HG03565 (cell line): ENCODE measurements at regions not wholly inside any gene's neighbourhood (a gene's known extent, or its start where the extent isn't known, plus 50 kb on each side); places are given as distances from the start of the nearest gene placed in this dataset.

ENCODE experiments used
- ATAC-seq: cut with Tn5 transposase; IDR thresholded peaks from one replicate; pipeline ENCODE4 v1.9.1; 2021; ENCODE audit warnings: mild to moderate bottlenecking, moderate library complexity; ENCODE audit not compliant: unreplicated experiment

DNA sequence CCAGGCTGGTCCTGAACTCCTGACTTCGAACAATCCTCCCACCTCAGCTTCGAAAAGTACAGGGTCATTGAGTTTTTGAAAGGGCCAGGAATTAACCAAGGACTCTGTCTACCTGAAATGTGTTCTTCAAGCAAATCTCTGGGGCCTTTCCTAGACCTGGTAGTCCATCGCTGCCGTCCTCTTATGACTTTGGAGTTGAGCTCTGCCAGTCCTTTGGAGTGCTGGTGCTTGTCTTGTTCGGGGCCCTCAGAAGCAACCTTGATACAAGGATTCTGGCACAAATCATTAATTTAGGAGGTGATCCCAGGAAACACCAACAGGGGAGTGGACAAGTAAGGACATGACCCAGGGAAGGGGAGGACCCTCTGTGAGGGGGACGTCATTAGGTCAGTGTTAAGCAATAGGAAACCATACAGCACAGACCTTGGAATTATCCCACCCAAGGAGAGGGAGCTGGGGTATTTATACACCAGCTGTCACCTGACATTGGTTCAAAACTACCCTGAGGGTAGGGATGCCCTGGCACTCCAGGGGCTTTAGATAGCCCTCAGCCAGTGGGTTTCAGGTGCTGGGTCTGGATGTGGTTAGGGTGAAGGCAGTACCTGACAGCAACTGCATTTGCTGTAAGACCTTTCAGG is 187.2 kb downstream of the FOXL1 start:
- ATAC-seq = no peak

GRCh38 chr16:86766700-86767099 is 188.4 kb downstream of the FOXL1 start:
- ATAC-seq = no peak

- no peak for ATAC-seq
Observed at GRCh38 chr16:86768228-86768791, 190.0 kb downstream of the FOXL1 start.

GRCh38 chr16:86768999-86769398 is 190.7 kb downstream of the FOXL1 start:
- no peak for ATAC-seq

DNA sequence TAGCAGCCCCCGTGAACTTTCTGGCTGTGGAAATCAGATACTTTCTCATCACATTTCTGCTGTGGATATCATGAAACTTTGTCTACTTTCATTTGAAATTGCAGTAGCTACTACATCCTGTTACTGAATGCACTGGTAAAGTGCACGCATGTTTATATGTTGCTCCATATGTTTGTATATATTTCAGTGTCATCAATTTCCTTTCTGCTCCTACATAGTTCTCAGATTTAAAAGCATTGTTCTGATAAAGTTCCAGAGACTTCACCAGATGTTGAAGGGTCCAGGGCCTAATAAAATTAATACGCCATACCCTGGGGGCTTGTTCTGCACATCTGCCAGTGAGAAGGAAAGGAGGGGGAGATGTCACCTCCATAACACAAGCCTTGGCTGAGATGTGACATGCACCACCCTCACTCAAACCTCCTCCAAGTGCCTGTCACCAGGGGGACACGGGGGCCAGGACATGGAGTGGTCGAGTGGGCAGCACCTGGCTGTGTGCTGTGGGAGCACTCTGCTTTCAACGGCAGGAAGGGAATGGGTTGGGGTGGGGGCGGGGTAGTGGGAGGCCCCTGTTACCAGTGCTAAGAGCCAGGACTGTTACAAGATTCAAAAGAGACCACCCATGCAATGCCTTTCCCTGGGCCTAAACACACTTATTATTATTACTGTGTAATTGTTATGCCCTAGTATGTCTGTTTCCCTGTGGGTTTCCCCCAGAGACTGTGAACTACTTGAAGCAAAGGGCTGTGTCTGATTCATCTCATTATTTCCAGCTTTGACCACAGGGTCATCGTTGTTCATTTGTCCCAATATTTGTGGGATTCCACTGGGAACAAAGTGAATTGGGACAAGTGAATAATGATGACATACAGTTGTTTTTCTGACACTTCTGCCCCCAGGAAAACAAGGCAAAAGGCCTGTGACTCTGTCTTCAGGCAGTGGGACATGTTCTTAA is 193.4 kb downstream of the FOXL1 start:
- no peak for ATAC-seq

DNA sequence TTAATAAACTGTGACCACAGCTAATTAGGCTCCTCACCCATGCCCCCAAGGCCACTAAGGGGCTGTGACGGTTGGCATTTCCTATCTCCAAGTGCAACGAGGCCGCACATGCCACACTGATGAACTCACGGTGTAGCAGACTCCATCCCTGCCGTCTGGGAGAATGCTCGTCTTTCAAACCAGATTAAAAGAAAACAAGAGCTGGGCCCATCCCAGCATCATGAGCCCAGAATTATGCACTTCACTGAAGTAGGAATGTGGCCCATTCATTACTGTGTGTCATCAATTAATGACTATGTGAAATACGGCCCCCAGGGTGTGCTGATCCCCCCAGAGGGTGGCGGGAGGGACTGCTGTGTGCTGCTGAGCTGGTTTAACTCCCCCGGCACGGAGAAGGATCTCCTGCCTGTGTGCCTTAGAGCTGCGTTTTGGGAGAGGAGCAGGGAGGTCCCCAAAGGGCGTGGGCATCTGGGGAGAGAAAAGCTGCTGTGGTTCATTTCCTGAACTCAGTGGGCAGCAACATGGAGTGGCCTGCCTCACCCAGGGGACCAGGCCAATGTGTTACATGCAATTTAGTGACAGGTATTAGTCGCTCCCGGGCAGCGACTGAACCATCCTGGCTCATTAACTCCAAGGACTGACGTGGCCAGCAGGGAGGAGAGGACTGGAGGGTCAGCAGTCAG is 194.5 kb downstream of the FOXL1 start:
- ATAC-seq = no peak

- no peak for ATAC-seq
Observed at GRCh38 chr16:86773354-86773715, 195.0 kb downstream of the FOXL1 start.

GRCh38 chr16:86774931-86775330 is 196.6 kb downstream of the FOXL1 start:
- ATAC-seq = no peak

DNA sequence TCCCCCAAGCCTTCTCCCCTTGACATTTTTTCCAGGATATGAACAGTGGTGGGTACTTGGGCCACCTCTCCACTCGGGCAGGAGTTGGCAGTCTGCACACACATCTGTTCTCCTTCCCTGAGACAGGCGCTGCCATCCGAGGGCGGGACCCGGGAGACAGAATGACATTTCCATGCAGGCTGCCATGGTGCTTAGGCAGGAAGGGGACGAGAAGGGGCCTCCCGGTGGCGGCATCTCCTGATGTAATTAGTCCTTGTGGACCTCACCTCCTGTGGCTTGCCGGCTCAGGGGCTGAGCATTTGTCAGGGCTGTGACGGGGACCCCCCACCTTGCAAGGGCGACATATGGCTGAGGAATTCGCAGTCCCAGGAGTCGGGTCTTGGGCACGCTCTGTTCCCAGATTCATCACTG is 197.2 kb downstream of the FOXL1 start:
- no peak for ATAC-seq

DNA sequence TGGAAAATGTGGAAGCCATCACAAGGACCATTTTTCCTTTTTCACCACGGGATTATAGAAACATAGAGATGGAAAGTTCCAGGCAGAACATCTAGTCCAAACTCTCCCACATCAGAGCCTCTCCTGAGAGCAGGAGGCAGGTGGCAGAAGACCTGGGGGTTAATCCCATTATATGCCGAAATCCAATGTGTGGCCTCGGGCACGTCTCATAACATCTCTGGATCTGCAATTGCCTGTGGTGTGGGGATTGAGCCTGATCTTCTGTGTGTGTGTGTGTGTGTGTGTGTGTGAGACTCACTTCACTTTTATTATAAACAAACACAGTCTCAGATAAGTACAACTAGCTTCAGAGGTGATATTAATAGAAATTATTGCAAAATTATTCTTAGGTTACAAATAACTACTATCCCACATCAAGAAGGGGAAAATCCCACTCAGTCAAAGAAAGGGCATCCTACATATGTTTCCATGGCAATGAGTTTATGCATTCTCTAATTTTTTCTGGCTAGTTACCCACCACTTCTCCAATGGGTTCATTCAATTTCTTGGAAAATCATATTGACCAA is 199.1 kb downstream of the FOXL1 start:
- ATAC-seq = no peak

DNA sequence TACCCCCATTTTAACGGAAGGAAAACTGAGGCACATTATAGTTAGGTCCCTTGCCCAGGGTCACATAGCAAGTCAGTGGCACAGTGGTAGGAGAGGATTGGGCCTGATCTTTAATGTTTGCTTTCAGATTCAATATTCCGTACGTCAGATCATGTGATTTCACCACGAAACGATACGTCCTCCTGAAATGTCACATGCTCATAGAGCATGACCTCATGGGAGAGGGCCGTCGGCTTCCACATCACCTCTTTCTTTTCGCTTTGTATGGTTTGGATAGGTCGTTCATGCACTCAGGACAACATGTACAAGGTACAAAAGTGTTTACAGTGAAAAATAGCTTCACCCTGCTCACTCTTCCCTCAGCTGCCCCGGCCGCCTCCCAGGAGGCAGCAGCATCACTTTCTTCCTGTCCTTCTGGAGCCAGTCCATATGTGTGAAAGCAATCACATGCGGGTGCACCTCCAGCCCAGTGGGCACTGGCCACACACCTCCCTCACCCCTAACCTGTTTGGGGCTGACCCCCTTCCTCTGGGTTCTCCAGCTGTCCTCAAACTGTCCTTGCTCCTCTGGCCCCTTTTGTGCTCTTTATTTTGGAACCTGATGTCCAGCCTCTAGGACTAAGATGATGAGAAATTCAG is 199.9 kb downstream of the FOXL1 start:
- ATAC-seq = no peak

GRCh38 chr16:86778978-86779377 is 200.6 kb downstream of the FOXL1 start:
- no peak for ATAC-seq

DNA sequence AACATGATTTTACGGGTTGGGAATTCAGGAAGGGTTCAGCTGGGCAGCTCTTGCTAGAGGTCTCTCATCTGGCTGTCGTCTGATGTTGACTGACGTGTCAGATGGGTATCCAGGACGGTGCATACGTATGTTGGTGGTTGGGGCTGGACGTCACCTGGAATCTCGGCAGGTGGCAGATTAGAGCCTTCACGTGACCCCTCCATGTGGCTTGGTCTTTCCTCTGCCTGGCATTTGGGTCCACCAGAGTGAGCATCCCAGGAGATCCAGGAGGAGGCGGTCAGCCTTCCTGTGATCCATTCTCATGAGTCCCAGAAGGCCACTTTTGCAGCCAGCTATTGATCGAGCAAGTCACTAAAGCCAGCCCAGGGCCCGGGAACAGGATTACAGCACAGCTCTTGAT is 202.7 kb downstream of the FOXL1 start:
- no peak for ATAC-seq

GRCh38 chr16:86783636-86784626 is 205.6 kb downstream of the FOXL1 start:
- ATAC-seq = no peak

DNA sequence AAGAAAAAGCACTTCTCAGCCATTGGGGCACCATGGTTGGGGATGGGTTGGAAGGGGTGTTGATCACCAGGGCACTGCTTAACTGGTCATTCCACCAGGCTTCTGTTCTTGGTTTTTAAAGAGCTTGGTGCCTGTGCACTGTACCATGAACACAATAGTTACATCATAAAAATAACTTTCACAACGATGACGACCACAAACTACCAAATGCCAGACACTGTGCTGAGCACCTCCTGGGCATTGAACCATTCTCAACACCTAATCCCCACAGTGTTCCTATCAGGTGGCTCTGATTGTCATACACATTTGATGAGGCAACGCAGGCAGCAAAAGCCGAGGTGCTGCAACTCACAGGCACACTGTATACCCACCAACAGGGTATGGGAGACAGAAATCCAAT is 208.0 kb downstream of the FOXL1 start:
- no peak for ATAC-seq

GRCh38 chr16:86786994-86787393 is 208.6 kb downstream of the FOXL1 start:
- ATAC-seq = no peak

DNA sequence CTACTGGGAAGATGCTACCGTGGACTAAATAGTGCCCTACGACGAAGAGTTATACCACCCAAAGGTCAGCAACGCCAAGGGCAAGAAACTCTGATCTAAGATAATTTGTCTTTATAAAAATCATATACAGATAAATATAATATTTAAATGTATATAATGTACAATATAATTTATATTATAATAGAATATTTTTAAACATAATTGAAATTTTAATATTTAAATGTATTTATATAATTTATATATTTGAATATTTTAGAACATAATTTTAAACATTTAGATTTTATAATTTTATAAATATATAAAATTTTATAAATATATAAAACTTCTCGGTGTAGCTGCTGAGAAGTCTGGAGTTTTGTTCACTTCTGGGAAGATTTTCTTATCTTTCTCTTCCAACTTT is 209.2 kb downstream of the FOXL1 start:
- no peak for ATAC-seq

DNA sequence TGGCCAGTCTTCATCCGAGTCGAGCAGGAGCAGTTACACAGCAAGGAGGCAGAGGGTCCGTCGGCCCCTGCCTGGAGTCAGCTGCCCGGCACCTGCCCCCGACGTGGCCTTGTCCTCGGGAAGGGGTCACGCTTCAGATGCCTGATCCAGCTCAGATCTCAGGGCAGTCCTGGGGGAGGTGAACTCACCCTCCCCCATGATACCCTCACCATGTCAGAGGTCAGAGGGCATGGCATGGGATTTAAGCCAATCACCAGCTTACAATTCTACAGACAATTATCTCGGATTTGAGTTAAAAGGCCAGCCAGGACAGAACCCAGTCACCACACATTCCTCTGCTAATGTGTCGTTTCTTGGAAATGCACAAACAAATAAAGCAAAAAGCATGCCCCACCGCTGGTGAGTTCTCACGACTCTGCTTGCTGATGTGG is 211.3 kb downstream of the FOXL1 start:
- no peak for ATAC-seq

DNA sequence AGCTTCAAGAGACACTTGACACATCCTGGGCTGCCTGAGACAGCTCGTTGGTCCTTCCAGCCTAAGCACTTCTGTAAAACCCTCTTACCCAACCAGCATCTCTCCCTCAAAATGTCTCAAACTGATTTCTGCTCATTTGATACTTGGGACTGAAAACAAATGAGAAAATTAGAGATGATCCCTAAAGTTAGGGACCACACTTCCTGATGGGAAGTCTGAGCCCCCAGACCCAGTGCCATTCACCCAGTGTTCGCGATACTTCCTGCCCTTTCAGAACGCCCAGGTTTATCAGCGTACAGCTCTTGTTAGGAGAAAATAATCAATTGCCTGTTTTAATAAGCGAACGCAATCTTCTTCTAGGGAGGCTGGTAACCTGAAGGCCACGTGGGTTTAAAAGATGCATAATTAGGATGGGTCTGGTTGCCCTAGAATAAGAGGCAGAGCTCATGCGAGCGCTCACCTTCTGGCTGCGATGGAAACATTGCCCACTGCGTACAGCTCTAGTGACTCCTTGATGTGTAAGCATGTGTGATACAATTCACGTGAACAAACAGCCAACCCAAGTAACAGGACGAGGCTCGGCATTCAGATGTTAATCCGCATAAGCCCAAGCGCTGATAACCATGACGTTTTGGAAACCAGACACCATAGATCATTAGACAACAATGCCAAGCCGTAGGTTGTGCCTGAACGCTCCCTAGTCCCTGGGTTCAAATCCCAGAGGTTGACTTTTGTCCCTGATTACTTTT is 213.1 kb downstream of the FOXL1 start:
- ATAC-seq = no peak
